GM10266 (cell line): ENCODE measurements at regions not wholly inside any gene's neighbourhood (a gene's known extent, or its start where the extent isn't known, plus 50 kb on each side); places are given as distances from the start of the nearest gene placed in this dataset.

Experiments
- DNase-seq: peaks from one replicate; pipeline ENCODE4 v3.0.0; 2012; ENCODE audit errors: extremely low spot score
- TF ChIP-seq, protein P1 (sequence below): IDR thresholded peaks from 2 replicates; pipeline ENCODE4 v1.5.1; 2012; ENCODE audit warnings: mild to moderate bottlenecking, low read depth; ENCODE audit not compliant: control insufficient read depth, insufficient read depth; ENCODE audit errors: missing control alignments

DNA sequence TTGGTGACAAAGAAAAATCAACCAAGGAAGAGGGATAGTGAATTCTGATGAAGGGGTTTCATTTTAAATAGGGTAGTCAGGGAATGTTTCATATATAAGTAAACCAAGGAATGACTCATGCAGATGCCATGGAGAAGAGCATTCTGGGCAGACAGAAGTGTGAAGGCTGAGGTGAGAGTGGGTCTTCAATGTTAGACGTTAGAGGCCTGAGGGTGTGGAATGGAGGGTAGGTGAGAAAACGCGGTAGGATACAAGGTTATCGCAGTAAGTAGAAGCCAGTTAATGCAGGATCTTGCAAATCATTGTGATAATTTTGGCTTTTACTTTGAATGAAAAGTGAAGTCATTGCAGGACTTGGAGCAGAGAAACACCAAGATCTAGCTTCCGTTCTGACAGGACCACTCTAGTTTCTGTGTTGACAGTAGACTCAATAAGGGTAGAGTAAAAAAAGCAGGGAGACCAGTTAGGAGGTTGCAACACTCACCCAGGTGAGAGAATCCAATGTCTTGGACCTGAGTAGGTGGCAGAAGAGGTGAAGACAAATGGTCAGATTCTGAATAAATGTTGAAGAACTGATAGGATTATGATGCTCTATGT lies 225.2 kb upstream of the TMTC4 start:
- DNase-seq: no peak
- TF ChIP-seq, protein P1, sequence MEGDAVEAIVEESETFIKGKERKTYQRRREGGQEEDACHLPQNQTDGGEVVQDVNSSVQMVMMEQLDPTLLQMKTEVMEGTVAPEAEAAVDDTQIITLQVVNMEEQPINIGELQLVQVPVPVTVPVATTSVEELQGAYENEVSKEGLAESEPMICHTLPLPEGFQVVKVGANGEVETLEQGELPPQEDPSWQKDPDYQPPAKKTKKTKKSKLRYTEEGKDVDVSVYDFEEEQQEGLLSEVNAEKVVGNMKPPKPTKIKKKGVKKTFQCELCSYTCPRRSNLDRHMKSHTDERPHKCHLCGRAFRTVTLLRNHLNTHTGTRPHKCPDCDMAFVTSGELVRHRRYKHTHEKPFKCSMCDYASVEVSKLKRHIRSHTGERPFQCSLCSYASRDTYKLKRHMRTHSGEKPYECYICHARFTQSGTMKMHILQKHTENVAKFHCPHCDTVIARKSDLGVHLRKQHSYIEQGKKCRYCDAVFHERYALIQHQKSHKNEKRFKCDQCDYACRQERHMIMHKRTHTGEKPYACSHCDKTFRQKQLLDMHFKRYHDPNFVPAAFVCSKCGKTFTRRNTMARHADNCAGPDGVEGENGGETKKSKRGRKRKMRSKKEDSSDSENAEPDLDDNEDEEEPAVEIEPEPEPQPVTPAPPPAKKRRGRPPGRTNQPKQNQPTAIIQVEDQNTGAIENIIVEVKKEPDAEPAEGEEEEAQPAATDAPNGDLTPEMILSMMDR: no peak

GRCh38 chr13:100898431-100898830 lies 223.8 kb upstream of the TMTC4 start:
- TF ChIP-seq, protein P1: no peak
- no peak for DNase-seq

GRCh38 chr13:100895651-100896050 lies 221.1 kb upstream of the TMTC4 start:
- DNase-seq: no peak
- TF ChIP-seq, protein P1: no peak

DNA sequence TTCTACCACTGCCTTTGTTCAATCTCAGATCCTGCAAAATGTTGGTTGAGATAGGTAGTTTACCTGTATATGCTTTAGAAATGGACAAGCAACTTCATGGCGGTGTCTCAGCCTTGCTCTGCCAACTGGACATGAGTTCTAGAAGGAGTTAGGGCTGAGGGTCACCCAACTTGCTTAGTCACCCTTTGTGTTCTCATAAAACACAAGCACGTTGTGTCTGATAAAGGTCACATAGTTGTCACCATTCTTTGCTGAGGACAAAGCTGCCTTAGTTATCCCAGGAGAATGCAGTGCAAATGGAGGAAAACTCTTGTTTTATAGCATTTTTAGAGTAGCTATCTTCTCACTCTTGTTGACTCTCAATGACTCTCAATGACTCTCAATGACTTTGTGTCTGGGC lies 218.4 kb upstream of the TMTC4 start:
- TF ChIP-seq, protein P1: no peak
- no peak for DNase-seq

DNA sequence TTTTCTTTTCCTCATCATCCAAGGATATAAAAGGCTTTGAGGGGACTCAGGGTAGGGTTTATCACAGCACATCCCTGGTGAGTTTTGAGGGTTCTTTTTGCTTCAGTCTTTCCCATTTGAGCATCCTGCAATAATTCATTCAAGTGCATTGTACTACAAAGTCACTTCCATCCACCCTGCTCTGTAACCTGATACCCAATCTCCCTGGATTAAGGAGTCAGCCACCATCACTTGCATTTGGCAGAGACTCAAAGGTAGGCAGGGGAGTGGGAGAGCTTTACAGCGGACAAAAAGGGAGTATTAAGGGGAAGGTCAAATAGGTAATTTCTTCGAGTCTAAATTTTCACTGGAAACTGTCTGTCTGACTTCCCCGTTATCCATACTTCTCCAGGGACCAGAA lies 216.1 kb upstream of the TMTC4 start:
- DNase-seq: no peak

GRCh38 chr13:100887729-100888151 lies 213.1 kb upstream of the TMTC4 start:
- DNase-seq: no peak

More for the DNA sequence above, 216.1 kb upstream of the TMTC4 start:
- TF ChIP-seq, protein P1: no peak

GRCh38 chr13:100883453-100883852 lies 208.9 kb upstream of the TMTC4 start:
- no peak for DNase-seq
- TF ChIP-seq, protein P1: no peak

More at GRCh38 chr13:100887729-100888151, 213.1 kb upstream of the TMTC4 start:
- TF ChIP-seq, protein P1: no peak
